Calu3 (cell line): ENCODE measurements at regions not wholly inside any gene's neighbourhood (a gene's known extent, or its start where the extent isn't known, plus 50 kb on each side); places are given as distances from the start of the nearest gene placed in this dataset.
"Not testable (repeated sequence)": the region's sequence is repeated elsewhere in the genome, so short reads cannot be mapped to it uniquely, and the experiment has no call there.

Source experiments
- BruUV-seq: library from RNA; stranded (reverse); fragments of 400-500 nt; replicated peaks from 2 replicates; lab custom pipeline; 2021; lab: Mats Ljungman, UMichigan
- CTCF ChIA-PET: fragments of 300-600 bp; sonication (Branson Sonifier 250); formaldehyde crosslinking; loops from one replicate; lab custom pipeline; 2022; ENCODE audit warnings: antibody characterized with exemption; lab: Charles Lee
- DNase-seq: peaks from one replicate; pipeline ENCODE4 v3.0.0; 2022
- H3K27ac Mint-ChIP-seq: one replicate; pipeline ENCODE4 v1.8.0; 2022; ENCODE audit warnings: mixed read lengths; ENCODE audit not compliant: unreplicated experiment
- H3K27me3 Mint-ChIP-seq: one replicate; pipeline ENCODE4 v1.8.0; 2022; ENCODE audit warnings: mixed read lengths; ENCODE audit not compliant: unreplicated experiment
- H3K36me3 Mint-ChIP-seq: one replicate; pipeline ENCODE4 v1.8.0; 2022; ENCODE audit warnings: mild to moderate bottlenecking, moderate library complexity, mixed read lengths; ENCODE audit not compliant: insufficient read depth, unreplicated experiment
- H3K4me1 Mint-ChIP-seq: one replicate; pipeline ENCODE4 v1.8.0; 2022; ENCODE audit warnings: mild to moderate bottlenecking, low read depth, mixed read lengths; ENCODE audit not compliant: unreplicated experiment
- H3K4me3 Mint-ChIP-seq: one replicate; pipeline ENCODE4 v1.8.0; 2022; ENCODE audit warnings: mild to moderate bottlenecking, low read depth, moderate library complexity, mixed read lengths; ENCODE audit not compliant: unreplicated experiment
- H3K9me3 Mint-ChIP-seq: one replicate; pipeline ENCODE4 v1.8.0; 2022; ENCODE audit warnings: low read depth, mixed read lengths; ENCODE audit not compliant: unreplicated experiment
- intact Hi-C: fragments of 100-400 bp; cut with micrococcal nuclease; formaldehyde crosslinking; loops from one replicate; pipeline ENCODE4 v1.10.0; 2022; ENCODE audit not compliant: unreplicated experiment

- H3K4me3 Mint-ChIP-seq, BruUV-seq, H3K9me3 Mint-ChIP-seq, DNase-seq, intact Hi-C loops, CTCF ChIA-PET, H3K4me1 Mint-ChIP-seq, H3K36me3 Mint-ChIP-seq: not testable (repeated sequence)
- Mint-ChIP-seq H3K27ac (peak overlapping the region; percentile 86), H3K27me3 (peaks cover 15% of the 10 kb centered on the region)
Measured at GRCh38 chr9:63041710-63042109, 1851.9 kb downstream of the SPATA31A7 start.
